ENCODE measurements at regions not wholly inside any gene's neighbourhood (a gene's known extent, or its start where the extent isn't known, plus 50 kb on each side); places are given as distances from the start of the nearest gene placed in this dataset.

DNA sequence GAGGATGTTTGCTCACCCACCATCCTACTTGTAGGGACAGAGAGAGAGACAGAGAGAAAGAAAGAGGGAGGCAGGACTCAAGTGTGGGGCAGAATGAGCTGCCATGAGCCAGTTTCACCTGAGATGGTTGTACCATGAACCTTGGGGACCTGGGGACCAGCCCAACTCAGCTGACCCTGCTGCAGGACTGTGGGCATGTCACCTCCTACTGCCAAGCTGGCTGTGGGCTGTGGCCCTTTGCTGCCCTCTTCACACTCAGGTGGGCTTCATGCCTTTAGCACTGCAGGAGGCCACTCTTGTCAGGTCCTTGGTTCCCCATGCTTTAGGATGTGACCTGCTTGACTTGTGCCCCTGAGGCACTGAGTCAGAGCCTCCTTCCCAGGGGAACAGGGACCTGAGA lies 108.2 kb upstream of the PCBD1 start:
- Histone ChIP-seq H2BK5ac (ENCODE audit: low read depth, low read length, poor library complexity, severe bottlenecking) (no peak overlapping the region), H3K56ac (ENCODE audit: extremely low read depth, insufficient read depth, low read length) (no peak overlapping the region), H3K9me3 (ENCODE audit: control insufficient read depth, insufficient read depth, low read length) (no peaks in the 10 kb centered on the region), H3K79me1 (ENCODE audit: low read depth in 1 of 2, low read length in 2 of 2) (no peaks in the 10 kb centered on the region), H3K4me1 (ENCODE audit: control insufficient read depth, insufficient read depth, low read length) (no peaks in the 10 kb centered on the region), H3K27me3 (ENCODE audit: control insufficient read depth, insufficient read depth, low read length) (peaks cover 27% of the 10 kb centered on the region), H2AK9ac (replicated peaks; ENCODE audit: low read depth, low read length, poor library complexity) (peak overlapping the region; percentile 81), H4K91ac (ENCODE audit: insufficient read depth, low read depth, low read length) (no peak overlapping the region), H3K4ac (ENCODE audit: low read depth, low read length) (no peak overlapping the region), H2BK120ac (ENCODE audit: low read depth, low read length) (no peak overlapping the region), H2BK20ac (ENCODE audit: low read depth, low read length) (no peak overlapping the region), H3K4me2 (ENCODE audit: low read depth, low read length) (no peak overlapping the region), H3K18ac (ENCODE audit: low read depth, low read length) (no peak overlapping the region), H3K9me1 (ENCODE audit: insufficient read depth, low read length) (no peaks in the 10 kb centered on the region), H2BK15ac (ENCODE audit: low read depth, low read length) (no peak overlapping the region), H3K36me3 (ENCODE audit: control insufficient read depth, insufficient read depth, low read length) (no peaks in the 10 kb centered on the region), H3K9ac (ENCODE audit: low read depth, low read length) (no peak overlapping the region), H2AK5ac (ENCODE audit: low read depth, low read length) (no peak overlapping the region), H4K20me1 (ENCODE audit: insufficient read depth, low read length) (no peaks in the 10 kb centered on the region), H3K14ac (replicated peaks; ENCODE audit: low read depth, low read length) (no peak overlapping the region), H3K27ac (ENCODE audit: insufficient read depth, low read length) (no peak overlapping the region), H3K23ac (ENCODE audit: low read depth, low read length) (no peak overlapping the region), H4K8ac (ENCODE audit: low read depth in 2 of 2, low read length in 2 of 2) (no peak overlapping the region), H2AFZ (replicated peaks; ENCODE audit: low read length, poor library complexity) (no peak overlapping the region), H3K4me3 (ENCODE audit: insufficient read depth, low read depth, low read length) (no peak overlapping the region), H4K5ac (ENCODE audit: low read depth, low read length) (no peak overlapping the region)
- no TSS peak for BruUV-seq (replicated peaks)
- dilution Hi-C loops (cut with HindIII; ENCODE audit: low sequenced_read_pairs, unreplicated experiment), result no loop called here
- CTCF ChIA-PET, result interaction anchor here (0.7 kb wide), 1 partner anchor 89 kb away, joined by 3 read pairs; no protein-coding TSS in a partner anchor
- POLR2A ChIA-PET (ENCODE audit: unreplicated experiment), result no interaction called here
- intact Hi-C loops (cut with micrococcal nuclease), result no loop called here
- TF ChIP-seq, protein P1, sequence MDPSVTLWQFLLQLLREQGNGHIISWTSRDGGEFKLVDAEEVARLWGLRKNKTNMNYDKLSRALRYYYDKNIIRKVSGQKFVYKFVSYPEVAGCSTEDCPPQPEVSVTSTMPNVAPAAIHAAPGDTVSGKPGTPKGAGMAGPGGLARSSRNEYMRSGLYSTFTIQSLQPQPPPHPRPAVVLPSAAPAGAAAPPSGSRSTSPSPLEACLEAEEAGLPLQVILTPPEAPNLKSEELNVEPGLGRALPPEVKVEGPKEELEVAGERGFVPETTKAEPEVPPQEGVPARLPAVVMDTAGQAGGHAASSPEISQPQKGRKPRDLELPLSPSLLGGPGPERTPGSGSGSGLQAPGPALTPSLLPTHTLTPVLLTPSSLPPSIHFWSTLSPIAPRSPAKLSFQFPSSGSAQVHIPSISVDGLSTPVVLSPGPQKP (IDR thresholded peaks at IDR 0.05; ENCODE audit: borderline replicate concordance, low read depth, low read length), result no peak
- TF ChIP-seq, protein P2, sequence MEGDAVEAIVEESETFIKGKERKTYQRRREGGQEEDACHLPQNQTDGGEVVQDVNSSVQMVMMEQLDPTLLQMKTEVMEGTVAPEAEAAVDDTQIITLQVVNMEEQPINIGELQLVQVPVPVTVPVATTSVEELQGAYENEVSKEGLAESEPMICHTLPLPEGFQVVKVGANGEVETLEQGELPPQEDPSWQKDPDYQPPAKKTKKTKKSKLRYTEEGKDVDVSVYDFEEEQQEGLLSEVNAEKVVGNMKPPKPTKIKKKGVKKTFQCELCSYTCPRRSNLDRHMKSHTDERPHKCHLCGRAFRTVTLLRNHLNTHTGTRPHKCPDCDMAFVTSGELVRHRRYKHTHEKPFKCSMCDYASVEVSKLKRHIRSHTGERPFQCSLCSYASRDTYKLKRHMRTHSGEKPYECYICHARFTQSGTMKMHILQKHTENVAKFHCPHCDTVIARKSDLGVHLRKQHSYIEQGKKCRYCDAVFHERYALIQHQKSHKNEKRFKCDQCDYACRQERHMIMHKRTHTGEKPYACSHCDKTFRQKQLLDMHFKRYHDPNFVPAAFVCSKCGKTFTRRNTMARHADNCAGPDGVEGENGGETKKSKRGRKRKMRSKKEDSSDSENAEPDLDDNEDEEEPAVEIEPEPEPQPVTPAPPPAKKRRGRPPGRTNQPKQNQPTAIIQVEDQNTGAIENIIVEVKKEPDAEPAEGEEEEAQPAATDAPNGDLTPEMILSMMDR (conservative IDR thresholded peaks at IDR 0.05; ENCODE audit: low read depth, low read length), result no peak
- TF ChIP-seq MXI1 (IDR thresholded peaks at IDR 0.05; ENCODE audit: borderline replicate concordance, low read depth, low read length), result no peak
- TF ChIP-seq NFE2L2 (IDR thresholded peaks at IDR 0.05; ENCODE audit: low read depth, low read length), result no peak
- TF ChIP-seq CEBPB (IDR thresholded peaks at IDR 0.05; ENCODE audit: low read depth, low read length), result no peak
- TF ChIP-seq BHLHE40 (IDR thresholded peaks at IDR 0.05; ENCODE audit: low read depth, low read length), result no peak
- TF ChIP-seq MAFK (IDR thresholded peaks at IDR 0.05; ENCODE audit: low read depth, low read length), result no peak
- no peak for TF ChIP-seq FOS (IDR thresholded peaks at IDR 0.05; ENCODE audit: low read depth, low read length)
- TF ChIP-seq SMC3 (IDR thresholded peaks at IDR 0.05; ENCODE audit: low read depth, low read length), result no peak
- no peak for TF ChIP-seq RFX5 (IDR thresholded peaks at IDR 0.05; ENCODE audit: low read depth, low read length)
- no peak for TF ChIP-seq RCOR1 (IDR thresholded peaks at IDR 0.05; ENCODE audit: insufficient replicate concordance, low read length)
- TF ChIP-seq MAZ (IDR thresholded peaks at IDR 0.05; ENCODE audit: borderline replicate concordance, low read depth, low read length), result no peak
- no peak for TF ChIP-seq POLR2A (IDR thresholded peaks at IDR 0.05; ENCODE audit: low read depth, low read length)
- in situ Hi-C loops (cut with MboI; ENCODE audit: low sequenced_read_pairs), result no loop called here
- no peak for DNase-seq
- no peak for ATAC-seq (ENCODE audit: low read depth)

All from IMR-90 (cell line).